OCI-LY7 (cell line): ENCODE measurements at regions not wholly inside any gene's neighbourhood (a gene's known extent, or its start where the extent isn't known, plus 50 kb on each side); places are given as distances from the start of the nearest gene placed in this dataset.

Experiments
- BruUV-seq: library from RNA; stranded (reverse); fragments of 400-500 nt; replicated peaks from 2 replicates; lab custom pipeline; 2021; lab: Mats Ljungman, UMichigan
- CTCF ChIA-PET: fragments of 300-600 bp; sonication (Branson Sonifier 250); formaldehyde crosslinking; loops from one replicate; lab custom pipeline; 2022; ENCODE audit warnings: antibody characterized with exemption; ENCODE audit not compliant: unreplicated experiment; lab: Charles Lee
- POLR2A ChIA-PET: fragments of 300-600 bp; sonication (Branson Sonifier 250); formaldehyde crosslinking; loops from one replicate; lab custom pipeline; 2022; ENCODE audit warnings: antibody characterized with exemption; lab: Charles Lee
- DNase-seq: peaks from one replicate; pipeline ENCODE4 v3.0.0-alpha.2; 2015; ENCODE audit warnings: low spot score
- H2AFZ ChIP-seq: fragments of 200-600 bp; sonication (generic), shearing (Covaris generic); 2 replicates; pipeline ENCODE4 v1.6.1; 2014; ENCODE audit warnings: mild to moderate bottlenecking, antibody characterized with exemption, low read length, moderate library complexity
- H3K27ac ChIP-seq: fragments of 200-600 bp; sonication (generic); 2 replicates; pipeline ENCODE4 v1.5.1; 2014; ENCODE audit warnings: mixed run types, low read depth, mild to moderate bottlenecking, moderate library complexity, low read length, inconsistent platforms; ENCODE audit not compliant: poor library complexity, severe bottlenecking
- H3K36me3 ChIP-seq: fragments of 200-600 bp; sonication (generic); 2 replicates; pipeline ENCODE4 v1.6.1; 2014; ENCODE audit warnings: mild to moderate bottlenecking, antibody characterized with exemption, low read length, moderate library complexity, mixed read lengths; ENCODE audit not compliant: insufficient read depth
- H3K4me1 ChIP-seq: fragments of 200-600 bp; sonication (generic); 2 replicates; pipeline ENCODE4 v1.5.1; 2014; ENCODE audit warnings: mild to moderate bottlenecking, low read length; ENCODE audit not compliant: insufficient read depth, poor library complexity, severe bottlenecking
- H3K4me2 ChIP-seq: fragments of 200-600 bp; sonication (generic); 2 replicates; pipeline ENCODE4 v1.6.1; 2014; ENCODE audit warnings: mild to moderate bottlenecking, low read length
- H3K4me3 ChIP-seq: fragments of 200-600 bp; sonication (generic); 2 replicates; pipeline ENCODE4 v1.5.1; 2014; ENCODE audit warnings: mild to moderate bottlenecking, low read depth, low read length; ENCODE audit not compliant: poor library complexity, severe bottlenecking
- H3K79me2 ChIP-seq: fragments of 200-600 bp; sonication (generic); 2 replicates; pipeline ENCODE4 v1.6.1; 2016; ENCODE audit warnings: low read depth, mild to moderate bottlenecking, low read length, moderate library complexity, mixed read lengths; ENCODE audit not compliant: insufficient read depth
- H3K9me2 ChIP-seq: fragments of 200-600 bp; sonication (generic); 2 replicates; pipeline ENCODE4 v1.6.1; 2016; ENCODE audit warnings: mild to moderate bottlenecking, low read length, mixed read lengths; ENCODE audit not compliant: insufficient read depth
- H3K9me3 ChIP-seq: fragments of 200-600 bp; sonication (generic); 2 replicates; pipeline ENCODE4 v1.6.1; 2014; ENCODE audit warnings: mild to moderate bottlenecking, mixed run types, low read length, mixed read lengths
- H4K20me1 ChIP-seq: fragments of 200-600 bp; sonication (generic); 2 replicates; pipeline ENCODE4 v1.6.1; 2014; ENCODE audit warnings: mild to moderate bottlenecking, antibody characterized with exemption, low read length, moderate library complexity, mixed read lengths; ENCODE audit not compliant: insufficient read depth
- CTCF ChIP-seq: fragments of 200-600 bp; sonication (generic); conservative IDR thresholded peaks from 2 replicates; pipeline ENCODE4 v1.5.1; 2014; ENCODE audit warnings: mild to moderate bottlenecking, antibody characterized with exemption, low read length, moderate library complexity, mixed read lengths
- EZH2phosphoT487 ChIP-seq: fragments of 200-600 bp; sonication (generic); IDR thresholded peaks from 2 replicates; pipeline ENCODE4 v1.6.1; 2018; ENCODE audit warnings: low read depth, borderline replicate concordance, mild to moderate bottlenecking, mixed run types, antibody characterized with exemption, low read length, moderate library complexity, mixed read lengths
- intact Hi-C: fragments of 100-400 bp; cut with micrococcal nuclease; formaldehyde crosslinking; loops from one replicate; pipeline ENCODE4 v1.10.0; 2022; ENCODE audit not compliant: unreplicated experiment

GRCh38 chr2:103103678-103104077 is 341.8 kb downstream of the TMEM182 start:
- ChIA-PET POLR2A (interaction anchor here (0.7 kb wide), 1 partner anchor 42 kb away, joined by 3 read pairs; no protein-coding TSS in a partner anchor), CTCF (no interaction called here)
- Histone ChIP-seq H3K27ac (no peak overlapping the region), H3K9me2 (no peaks in the 10 kb centered on the region), H2AFZ (no peak overlapping the region), H3K36me3 (no peaks in the 10 kb centered on the region), H3K4me1 (no peaks in the 10 kb centered on the region), H3K4me2 (no peak overlapping the region), H3K4me3 (no peak overlapping the region), H3K79me2 (no peaks in the 10 kb centered on the region), H4K20me1 (no peaks in the 10 kb centered on the region), H3K9me3 (no peaks in the 10 kb centered on the region)
- intact Hi-C loops = no loop called here
- DNase-seq = no peak
- no peak for TF ChIP-seq CTCF
- no peak for TF ChIP-seq EZH2phosphoT487
- BruUV-seq = no TSS peak

GRCh38 chr2:103119352-103119751 is 357.5 kb downstream of the TMEM182 start:
- ChIA-PET POLR2A (no interaction called here), CTCF (no interaction called here)
- no peaks in the 10 kb centered on the region for H3K36me3 ChIP-seq
- no peaks in the 10 kb centered on the region for H4K20me1 ChIP-seq
- H3K4me3 ChIP-seq = no peak overlapping the region
- no peaks in the 10 kb centered on the region for H3K79me2 ChIP-seq
- H3K9me3 ChIP-seq = no peaks in the 10 kb centered on the region
- TF ChIP-seq EZH2phosphoT487 (no peak), CTCF (no peak)
- H2AFZ ChIP-seq = no peak overlapping the region
- H3K4me2 ChIP-seq = no peak overlapping the region
- intact Hi-C loops = no loop called here
- H3K9me2 ChIP-seq = no peaks in the 10 kb centered on the region
- no peaks in the 10 kb centered on the region for H3K4me1 ChIP-seq
- no peak overlapping the region for H3K27ac ChIP-seq
- no TSS peak for BruUV-seq
- DNase-seq = no peak

GRCh38 chr2:103121106-103121505 is 359.3 kb downstream of the TMEM182 start:
- no peaks in the 10 kb centered on the region for H3K79me2 ChIP-seq
- ChIA-PET CTCF (no interaction called here), POLR2A (no interaction called here)
- H3K27ac ChIP-seq = no peak overlapping the region
- H4K20me1 ChIP-seq = no peaks in the 10 kb centered on the region
- no peaks in the 10 kb centered on the region for H3K4me1 ChIP-seq
- no peak for TF ChIP-seq CTCF
- no peak for TF ChIP-seq EZH2phosphoT487
- intact Hi-C loops = no loop called here
- no peaks in the 10 kb centered on the region for H3K36me3 ChIP-seq
- no peaks in the 10 kb centered on the region for H3K9me3 ChIP-seq
- H2AFZ ChIP-seq = no peak overlapping the region
- H3K4me3 ChIP-seq = no peak overlapping the region
- no TSS peak for BruUV-seq
- DNase-seq = no peak
- no peaks in the 10 kb centered on the region for H3K9me2 ChIP-seq
- H3K4me2 ChIP-seq = no peak overlapping the region
